IPS-20b (cell line): ENCODE measurements at regions not wholly inside any gene's neighbourhood (a gene's known extent, or its start where the extent isn't known, plus 50 kb on each side); places are given as distances from the start of the nearest gene placed in this dataset.
"Not testable (repeated sequence)": the region's sequence is repeated elsewhere in the genome, so short reads cannot be mapped to it uniquely, and the experiment has no call there.

Experiments
- H3K27ac ChIP-seq: one replicate; pipeline ENCODE4 v1.5.1; 2013; ENCODE audit warnings: low read length
- H3K27me3 ChIP-seq: 2 replicates; pipeline ENCODE4 v1.6.1; 2013; ENCODE audit warnings: mild to moderate bottlenecking, low read length, inconsistent platforms; ENCODE audit not compliant: insufficient read depth
- H3K36me3 ChIP-seq: 2 replicates; pipeline ENCODE4 v1.6.1; 2013; ENCODE audit warnings: low read depth, mild to moderate bottlenecking, inconsistent platforms, low read length, moderate library complexity; ENCODE audit not compliant: insufficient read depth
- H3K4me1 ChIP-seq: 2 replicates; pipeline ENCODE4 v1.6.1; 2013; ENCODE audit warnings: mild to moderate bottlenecking, control low read depth, inconsistent platforms, low read length, moderate library complexity; ENCODE audit not compliant: insufficient read depth
- H3K4me3 ChIP-seq: 2 replicates; pipeline ENCODE4 v1.5.1; 2013; ENCODE audit warnings: mild to moderate bottlenecking, low read length, inconsistent platforms
- H3K9ac ChIP-seq: 2 replicates; pipeline ENCODE4 v1.6.1; 2013; ENCODE audit warnings: low read depth, mild to moderate bottlenecking, inconsistent platforms, low read length, moderate library complexity
- H3K9me3 ChIP-seq: 2 replicates; pipeline ENCODE4 v1.6.1; 2013; ENCODE audit warnings: mild to moderate bottlenecking, low read depth, low read length, inconsistent platforms; ENCODE audit not compliant: insufficient read depth

GRCh38 chr18:51337406-51337805 is 139.9 kb upstream of the MEX3C start:
- H3K4me3 ChIP-seq, result no peak overlapping the region
- H3K27me3 ChIP-seq, result no peaks in the 10 kb centered on the region
- no peaks in the 10 kb centered on the region for H3K36me3 ChIP-seq
- no peak overlapping the region for H3K9ac ChIP-seq
- H3K9me3 ChIP-seq, result no peaks in the 10 kb centered on the region
- H3K27ac ChIP-seq, result no peak overlapping the region
- no peaks in the 10 kb centered on the region for H3K4me1 ChIP-seq

DNA sequence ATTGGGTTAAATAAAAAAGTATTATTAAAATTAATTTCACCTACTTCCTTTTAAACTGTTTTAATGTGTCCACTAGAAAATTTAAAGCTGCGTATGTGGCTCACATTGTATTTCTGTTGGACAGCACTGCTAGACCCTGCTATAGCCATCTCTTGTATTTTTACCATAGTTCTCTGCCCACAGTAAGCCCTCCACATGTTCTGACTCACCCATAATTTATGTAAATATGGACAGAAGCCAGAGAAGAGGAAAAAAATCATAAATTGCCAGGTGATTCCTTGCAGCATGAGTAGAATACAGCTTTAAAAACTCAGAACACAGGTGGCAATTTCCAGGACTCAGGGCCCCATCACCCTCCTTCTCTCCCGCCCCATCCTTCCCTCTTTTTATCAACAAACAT is 142.4 kb upstream of the MEX3C start:
- Histone ChIP-seq H3K9ac (no peak overlapping the region), H3K27ac (no peak overlapping the region), H3K4me1 (no peaks in the 10 kb centered on the region), H3K36me3 (no peaks in the 10 kb centered on the region), H3K9me3 (no peaks in the 10 kb centered on the region), H3K27me3 (no peaks in the 10 kb centered on the region), H3K4me3 (no peak overlapping the region)

DNA sequence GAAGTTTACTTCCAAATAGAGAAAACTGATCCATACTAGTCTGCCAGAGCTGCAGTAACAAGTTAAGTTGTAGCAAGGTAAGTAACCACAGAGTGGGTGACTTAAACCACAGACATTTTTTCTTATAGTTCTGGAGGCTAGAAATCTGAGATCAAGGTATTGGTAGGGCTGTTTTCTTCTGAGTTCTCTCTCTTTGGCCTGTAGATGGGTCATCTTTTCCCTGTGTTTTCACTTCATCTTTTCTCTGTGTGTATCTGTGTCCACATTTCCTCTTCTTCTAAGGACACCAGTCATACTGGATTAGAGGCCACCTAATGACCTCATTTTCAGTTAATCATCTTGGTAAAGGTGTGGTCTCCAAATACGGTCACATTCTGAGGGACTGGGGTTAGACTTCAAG is 142.9 kb upstream of the MEX3C start:
- H3K9ac ChIP-seq, result no peak overlapping the region
- H3K27me3 ChIP-seq, result no peaks in the 10 kb centered on the region
- H3K36me3 ChIP-seq, result no peaks in the 10 kb centered on the region
- H3K4me1 ChIP-seq, result no peaks in the 10 kb centered on the region
- no peaks in the 10 kb centered on the region for H3K9me3 ChIP-seq
- no peak overlapping the region for H3K4me3 ChIP-seq
- H3K27ac ChIP-seq, result no peak overlapping the region

GRCh38 chr18:51342815-51343214 is 145.3 kb upstream of the MEX3C start:
- H3K27ac ChIP-seq, result no peak overlapping the region
- no peaks in the 10 kb centered on the region for H3K36me3 ChIP-seq
- H3K4me1 ChIP-seq, result no peaks in the 10 kb centered on the region
- H3K4me3 ChIP-seq, result no peak overlapping the region
- no peaks in the 10 kb centered on the region for H3K9me3 ChIP-seq
- H3K27me3 ChIP-seq, result no peaks in the 10 kb centered on the region
- H3K9ac ChIP-seq, result no peak overlapping the region

- no peaks in the 10 kb centered on the region for H3K9me3 ChIP-seq
- H3K4me1 ChIP-seq, result peaks cover 4% of the 10 kb centered on the region; the same call in 1 of the 2 replicates
- no peak overlapping the region for H3K27ac ChIP-seq
- no peaks in the 10 kb centered on the region for H3K36me3 ChIP-seq
- H3K9ac ChIP-seq, result no peak overlapping the region
- no peaks in the 10 kb centered on the region for H3K27me3 ChIP-seq
- no peak overlapping the region for H3K4me3 ChIP-seq
These were observed 148.4 kb upstream of the MEX3C start for GRCh38 chr18:51345848-51346391.

- H3K36me3 ChIP-seq, result no peaks in the 10 kb centered on the region
- peaks cover 4% of the 10 kb centered on the region; the same call in 1 of the 2 replicates for H3K4me1 ChIP-seq
- H3K27ac ChIP-seq, result no peak overlapping the region
- H3K9me3 ChIP-seq, result no peaks in the 10 kb centered on the region
- H3K9ac ChIP-seq, result no peak overlapping the region
- no peak overlapping the region for H3K4me3 ChIP-seq
- H3K27me3 ChIP-seq, result no peaks in the 10 kb centered on the region
These were observed 148.9 kb upstream of the MEX3C start for GRCh38 chr18:51346404-51346803.

- H3K36me3 ChIP-seq, result no peaks in the 10 kb centered on the region
- H3K27me3 ChIP-seq, result no peaks in the 10 kb centered on the region
- H3K4me3 ChIP-seq, result no peak overlapping the region
- no peak overlapping the region for H3K27ac ChIP-seq
- peaks cover 4% of the 10 kb centered on the region; the same call in 1 of the 2 replicates for H3K4me1 ChIP-seq
- H3K9me3 ChIP-seq, result no peaks in the 10 kb centered on the region
- H3K9ac ChIP-seq, result no peak overlapping the region
These were observed 152.6 kb upstream of the MEX3C start for GRCh38 chr18:51350081-51350480.

DNA sequence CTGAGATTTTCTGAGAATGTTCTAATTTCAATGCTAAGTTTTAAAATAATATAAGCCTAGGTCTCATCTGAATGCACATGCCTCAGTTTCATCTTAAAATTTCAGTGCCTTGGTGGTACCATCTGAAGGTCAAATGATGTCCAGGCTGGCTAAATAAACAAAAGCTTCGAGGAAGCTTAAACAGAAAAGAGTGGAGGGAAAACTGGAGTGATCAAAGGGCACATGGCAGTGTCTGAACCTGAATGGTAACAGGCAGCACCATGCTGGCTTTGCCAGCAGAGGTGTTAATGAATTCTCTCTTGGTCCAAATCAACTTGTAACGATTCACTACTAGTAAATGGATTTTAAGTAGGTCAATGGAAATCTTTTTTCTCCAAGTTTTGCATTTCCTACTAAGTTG is 158.4 kb upstream of the MEX3C start:
- no peaks in the 10 kb centered on the region for H3K9me3 ChIP-seq
- H3K4me3 ChIP-seq, result no peak overlapping the region
- no peaks in the 10 kb centered on the region for H3K4me1 ChIP-seq
- H3K27ac ChIP-seq, result no peak overlapping the region
- no peaks in the 10 kb centered on the region for H3K27me3 ChIP-seq
- no peaks in the 10 kb centered on the region for H3K36me3 ChIP-seq
- H3K9ac ChIP-seq, result no peak overlapping the region

GRCh38 chr18:51360301-51360700 is 162.8 kb upstream of the MEX3C start:
- not testable (repeated sequence) for H3K36me3 ChIP-seq, H3K4me1 ChIP-seq, H3K27me3 ChIP-seq

GRCh38 chr18:51361130-51361860 is 163.8 kb upstream of the MEX3C start:
- Histone ChIP-seq H3K4me1 (no peaks in the 10 kb centered on the region), H3K27ac (no peak overlapping the region), H3K27me3 (no peaks in the 10 kb centered on the region), H3K9me3 (no peaks in the 10 kb centered on the region), H3K4me3 (no peak overlapping the region), H3K36me3 (no peaks in the 10 kb centered on the region), H3K9ac (no peak overlapping the region)

More at GRCh38 chr18:51360301-51360700, 162.8 kb upstream of the MEX3C start:
- not testable (repeated sequence) for H3K27ac ChIP-seq, H3K4me3 ChIP-seq, H3K9me3 ChIP-seq, H3K9ac ChIP-seq

- Histone ChIP-seq H3K4me3 (no peak overlapping the region), H3K9ac (no peak overlapping the region)
These were observed 165.9 kb upstream of the MEX3C start for GRCh38 chr18:51363384-51363783.

GRCh38 chr18:51370996-51371395 is 173.5 kb upstream of the MEX3C start:
- H3K27me3 ChIP-seq, result no peaks in the 10 kb centered on the region
- H3K9me3 ChIP-seq, result no peaks in the 10 kb centered on the region
- no peak overlapping the region for H3K27ac ChIP-seq

More at GRCh38 chr18:51363384-51363783, 165.9 kb upstream of the MEX3C start:
- no peaks in the 10 kb centered on the region for H3K9me3 ChIP-seq
- no peaks in the 10 kb centered on the region for H3K27me3 ChIP-seq
- no peak overlapping the region for H3K27ac ChIP-seq
- no peaks in the 10 kb centered on the region for H3K36me3 ChIP-seq
- no peaks in the 10 kb centered on the region for H3K4me1 ChIP-seq

More at GRCh38 chr18:51370996-51371395, 173.5 kb upstream of the MEX3C start:
- no peaks in the 10 kb centered on the region for H3K4me1 ChIP-seq
- no peak overlapping the region for H3K4me3 ChIP-seq
- no peaks in the 10 kb centered on the region for H3K36me3 ChIP-seq
- no peak overlapping the region for H3K9ac ChIP-seq
